ENCODE measurements at regions not wholly inside any gene's neighbourhood (a gene's known extent, or its start where the extent isn't known, plus 50 kb on each side); places are given as distances from the start of the nearest gene placed in this dataset.

- TF ChIP-seq CTCF (IDR thresholded peaks at IDR 0.05; ENCODE audit: extremely low read depth, missing control alignments), result no peak
- DNase-seq (ENCODE audit: low spot score), result no peak
Measured at GRCh38 chr2:155917380-155917779, 415.1 kb downstream of the NR4A2 start.

- TF ChIP-seq CTCF (IDR thresholded peaks at IDR 0.05; ENCODE audit: extremely low read depth, missing control alignments), result no peak
- no peak for DNase-seq (ENCODE audit: low spot score)
Measured at GRCh38 chr2:155913356-155913755, 419.2 kb downstream of the NR4A2 start.

- no peak for TF ChIP-seq CTCF (IDR thresholded peaks at IDR 0.05; ENCODE audit: extremely low read depth, missing control alignments)
- no peak for DNase-seq (ENCODE audit: low spot score)
Measured at GRCh38 chr2:155908567-155908966, 424.0 kb downstream of the NR4A2 start.

- DNase-seq (ENCODE audit: low spot score), result no peak
- no peak for TF ChIP-seq CTCF (IDR thresholded peaks at IDR 0.05; ENCODE audit: extremely low read depth, missing control alignments)
Measured at GRCh38 chr2:155907211-155907610, 425.3 kb downstream of the NR4A2 start.

- no peak for TF ChIP-seq CTCF (IDR thresholded peaks at IDR 0.05; ENCODE audit: extremely low read depth, missing control alignments)
- DNase-seq (ENCODE audit: low spot score), result no peak
Measured at GRCh38 chr2:155905657-155906056, 426.9 kb downstream of the NR4A2 start.

GRCh38 chr2:155904720-155905119 is 427.8 kb downstream of the NR4A2 start:
- TF ChIP-seq CTCF (IDR thresholded peaks at IDR 0.05; ENCODE audit: extremely low read depth, missing control alignments), result no peak
- DNase-seq (ENCODE audit: low spot score), result no peak

GRCh38 chr2:155902635-155903034 is 429.9 kb downstream of the NR4A2 start:
- DNase-seq (ENCODE audit: low spot score), result no peak
- no peak for TF ChIP-seq CTCF (IDR thresholded peaks at IDR 0.05; ENCODE audit: extremely low read depth, missing control alignments)

Measured in GM20000 (cell line).